HUES64 (cell line): ENCODE measurements at regions not wholly inside any gene's neighbourhood (a gene's known extent, or its start where the extent isn't known, plus 50 kb on each side); places are given as distances from the start of the nearest gene placed in this dataset.

Source experiments
- H3K27ac ChIP-seq: 2 replicates; pipeline ENCODE4 v1.7.0; 2013; ENCODE audit warnings: low read depth, low read length, inconsistent platforms
- H3K27me3 ChIP-seq: 2 replicates; pipeline ENCODE4 v1.6.1; 2013; ENCODE audit warnings: mild to moderate bottlenecking, low read length; ENCODE audit not compliant: insufficient read depth
- H3K36me3 ChIP-seq: 2 replicates; pipeline ENCODE4 v1.6.1; 2013; ENCODE audit warnings: mild to moderate bottlenecking, low read length; ENCODE audit not compliant: insufficient read depth
- H3K4me1 ChIP-seq: 2 replicates; pipeline ENCODE4 v1.6.1; 2013; ENCODE audit warnings: mild to moderate bottlenecking, low read length, moderate library complexity; ENCODE audit not compliant: insufficient read depth
- H3K4me3 ChIP-seq: 2 replicates; pipeline ENCODE4 v1.5.1; 2013; ENCODE audit warnings: mild to moderate bottlenecking, low read length, moderate library complexity
- H3K9ac ChIP-seq: 2 replicates; pipeline ENCODE4 v1.6.1; 2013; ENCODE audit warnings: mild to moderate bottlenecking, low read depth, low read length
- H3K9me3 ChIP-seq: 2 replicates; pipeline ENCODE4 v1.6.1; 2013; ENCODE audit warnings: low read depth, low read length; ENCODE audit not compliant: insufficient read depth
- WGBS: fragments of 150-250, 120-280 bp; methylation state at CpG from one replicate; pipeline ENCODE4 v1.1.7; 2013; ENCODE audit warnings: missing lambda C conversion rate; 5-methylcytosine and 5-hydroxymethylcytosine counted together

GRCh38 chr5:155732587-155733376 is 594.2 kb upstream of the SGCD start:
- Histone ChIP-seq H3K4me3 (no peak overlapping the region), H3K27ac (no peak overlapping the region), H3K27me3 (peaks cover 90% of the 10 kb centered on the region), H3K9ac (no peak overlapping the region), H3K9me3 (no peaks in the 10 kb centered on the region), H3K4me1 (no peaks in the 10 kb centered on the region; the same call in 1 of the 2 replicates), H3K36me3 (no peaks in the 10 kb centered on the region)
- WGBS = 77% methylated on average over 6 of the region's 6 CpGs

GRCh38 chr5:155733935-155734334 is 593.0 kb upstream of the SGCD start:
- no peak overlapping the region for H3K4me3 ChIP-seq
- 80% methylated on average over 1 of the region's 1 CpG for WGBS
- H3K9ac ChIP-seq = no peak overlapping the region
- no peak overlapping the region for H3K27ac ChIP-seq
- no peaks in the 10 kb centered on the region for H3K9me3 ChIP-seq
- no peaks in the 10 kb centered on the region for H3K36me3 ChIP-seq
- H3K4me1 ChIP-seq = no peaks in the 10 kb centered on the region; the same call in 1 of the 2 replicates
- H3K27me3 ChIP-seq = peaks cover 78% of the 10 kb centered on the region

GRCh38 chr5:155735388-155735787 is 591.6 kb upstream of the SGCD start:
- WGBS = 33% methylated on average over 2 of the region's 2 CpGs
- no peak overlapping the region for H3K4me3 ChIP-seq
- no peaks in the 10 kb centered on the region for H3K4me1 ChIP-seq
- H3K9me3 ChIP-seq = no peaks in the 10 kb centered on the region
- H3K27ac ChIP-seq = no peak overlapping the region
- H3K27me3 ChIP-seq = peaks cover 64% of the 10 kb centered on the region
- no peak overlapping the region for H3K9ac ChIP-seq
- no peaks in the 10 kb centered on the region for H3K36me3 ChIP-seq

- no peaks in the 10 kb centered on the region for H3K4me1 ChIP-seq
- H3K27ac ChIP-seq = no peak overlapping the region
- H3K9ac ChIP-seq = no peak overlapping the region
- H3K4me3 ChIP-seq = no peak overlapping the region
- WGBS = 92% methylated on average over 2 of the region's 2 CpGs
- no peaks in the 10 kb centered on the region for H3K9me3 ChIP-seq
- no peaks in the 10 kb centered on the region for H3K36me3 ChIP-seq
- H3K27me3 ChIP-seq = peaks cover 31% of the 10 kb centered on the region
Measured at GRCh38 chr5:155738616-155739015, 588.3 kb upstream of the SGCD start.

GRCh38 chr5:155746367-155747038 is 580.5 kb upstream of the SGCD start:
- H3K9ac ChIP-seq = no peak overlapping the region
- no peaks in the 10 kb centered on the region for H3K27me3 ChIP-seq
- no peak overlapping the region for H3K27ac ChIP-seq
- 64% methylated on average over 1 of the region's 1 CpG for WGBS
- no peaks in the 10 kb centered on the region for H3K4me1 ChIP-seq
- no peaks in the 10 kb centered on the region for H3K36me3 ChIP-seq
- no peak overlapping the region for H3K4me3 ChIP-seq
- H3K9me3 ChIP-seq = no peaks in the 10 kb centered on the region; the same call in 1 of the 2 replicates

GRCh38 chr5:155750101-155750500 is 576.9 kb upstream of the SGCD start:
- Histone ChIP-seq H3K27ac (no peak overlapping the region), H3K4me1 (no peaks in the 10 kb centered on the region), H3K36me3 (no peaks in the 10 kb centered on the region), H3K9me3 (no peaks in the 10 kb centered on the region; the same call in 1 of the 2 replicates), H3K4me3 (no peak overlapping the region), H3K9ac (no peak overlapping the region), H3K27me3 (no peaks in the 10 kb centered on the region)
- no CpG with 5 or more reads among the region's 2 CpGs for WGBS

GRCh38 chr5:155750571-155750970 is 576.4 kb upstream of the SGCD start:
- H3K27me3 ChIP-seq = no peaks in the 10 kb centered on the region
- H3K4me1 ChIP-seq = no peaks in the 10 kb centered on the region
- H3K9me3 ChIP-seq = no peaks in the 10 kb centered on the region; the same call in 1 of the 2 replicates
- H3K4me3 ChIP-seq = no peak overlapping the region
- no peak overlapping the region for H3K9ac ChIP-seq
- no peak overlapping the region for H3K27ac ChIP-seq
- H3K36me3 ChIP-seq = no peaks in the 10 kb centered on the region

GRCh38 chr5:155753943-155754581 is 572.9 kb upstream of the SGCD start:
- no peaks in the 10 kb centered on the region for H3K36me3 ChIP-seq
- no peaks in the 10 kb centered on the region for H3K4me1 ChIP-seq
- H3K4me3 ChIP-seq = no peak overlapping the region
- H3K9ac ChIP-seq = no peak overlapping the region
- no peaks in the 10 kb centered on the region for H3K27me3 ChIP-seq
- WGBS = 65% methylated on average over 3 of the region's 3 CpGs
- H3K9me3 ChIP-seq = peaks cover 4% of the 10 kb centered on the region; the same call in 1 of the 2 replicates
- H3K27ac ChIP-seq = no peak overlapping the region

- H3K27me3 ChIP-seq = no peaks in the 10 kb centered on the region
- H3K9ac ChIP-seq = no peak overlapping the region
- H3K27ac ChIP-seq = no peak overlapping the region
- WGBS = 95% methylated on average over 2 of the region's 2 CpGs
- no peaks in the 10 kb centered on the region for H3K36me3 ChIP-seq
- H3K4me3 ChIP-seq = no peak overlapping the region
- H3K9me3 ChIP-seq = peaks cover 4% of the 10 kb centered on the region
- no peaks in the 10 kb centered on the region for H3K4me1 ChIP-seq
Measured at GRCh38 chr5:155759252-155759651, 567.7 kb upstream of the SGCD start.

GRCh38 chr5:155759984-155760383 is 567.0 kb upstream of the SGCD start:
- no peak overlapping the region for H3K9ac ChIP-seq
- H3K4me3 ChIP-seq = no peak overlapping the region
- H3K27ac ChIP-seq = no peak overlapping the region
- no peaks in the 10 kb centered on the region for H3K4me1 ChIP-seq
- H3K36me3 ChIP-seq = no peaks in the 10 kb centered on the region
- no peaks in the 10 kb centered on the region for H3K27me3 ChIP-seq
- peaks cover 4% of the 10 kb centered on the region for H3K9me3 ChIP-seq

GRCh38 chr5:155761502-155761901 is 565.5 kb upstream of the SGCD start:
- Histone ChIP-seq H3K9ac (no peak overlapping the region), H3K27me3 (no peaks in the 10 kb centered on the region), H3K27ac (no peak overlapping the region), H3K9me3 (peaks cover 4% of the 10 kb centered on the region), H3K36me3 (no peaks in the 10 kb centered on the region), H3K4me3 (no peak overlapping the region), H3K4me1 (no peaks in the 10 kb centered on the region)
- WGBS = 89% methylated on average over 2 of the region's 2 CpGs
